RCC 7860 (cell line): ENCODE measurements at regions not wholly inside any gene's neighbourhood (a gene's known extent, or its start where the extent isn't known, plus 50 kb on each side); places are given as distances from the start of the nearest gene placed in this dataset.

Experiments used
- DNase-seq: peaks from one replicate; pipeline ENCODE4 v3.0.0-alpha.2; 2015; ENCODE audit warnings: low spot score
- FAIRE-seq: peaks from 2 replicates; lab custom pipeline; 2012; peaks lifted over from hg19 to GRCh38; lab: Jason Lieb, UNC

DNA sequence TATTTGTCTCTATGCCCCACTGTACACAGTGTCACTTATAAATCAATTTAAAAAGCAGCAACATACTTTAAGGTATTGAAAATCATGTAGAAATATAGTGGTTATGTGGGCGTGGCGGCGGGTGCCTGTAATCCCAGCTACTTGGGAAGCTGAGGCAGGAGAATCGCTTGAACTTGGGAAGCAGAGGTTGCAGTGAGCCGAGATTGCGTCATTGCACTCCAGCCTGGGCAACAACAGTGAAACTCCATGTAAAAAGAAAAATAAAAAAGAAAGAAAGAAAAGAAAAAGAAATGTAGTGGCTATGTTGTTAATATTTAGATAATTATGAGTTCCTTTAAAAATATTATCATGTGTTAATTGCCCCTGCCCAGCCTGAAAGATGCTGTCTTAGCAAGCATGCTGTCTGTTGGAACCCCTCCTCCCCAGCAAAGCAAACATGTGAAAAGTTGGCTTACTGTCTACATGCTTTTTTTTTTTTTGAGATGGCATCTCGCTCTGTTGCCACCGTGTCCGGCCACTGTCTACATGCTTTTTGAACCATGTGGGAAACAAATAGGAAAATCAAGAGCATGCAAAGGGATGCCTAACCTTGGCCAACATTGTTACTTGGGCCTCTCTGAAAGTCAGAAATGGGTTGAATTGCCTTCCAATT, 151.4 kb upstream of the TSHZ2 start:
- FAIRE-seq (no peak), DNase-seq (no peak)

DNA sequence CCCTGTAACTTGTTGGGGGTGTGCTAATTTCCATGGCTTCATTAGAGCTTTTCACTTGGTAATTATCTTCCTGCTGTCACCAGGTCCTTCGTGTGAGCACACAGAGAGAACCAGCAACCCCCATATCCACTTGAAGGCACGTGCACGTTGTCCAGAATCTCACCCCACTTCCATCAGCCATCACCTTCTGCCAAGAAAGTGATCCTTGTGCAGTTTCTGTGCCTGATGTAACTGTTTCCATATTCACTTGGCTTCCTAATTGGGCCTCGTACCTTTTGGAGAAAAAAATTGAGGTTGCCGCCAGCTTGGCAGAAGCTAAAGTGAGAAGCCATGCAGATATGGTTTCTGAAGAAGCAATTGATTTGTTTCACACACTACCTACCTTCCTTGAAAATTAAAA, 153.7 kb upstream of the TSHZ2 start:
- FAIRE-seq = no peak

DNA sequence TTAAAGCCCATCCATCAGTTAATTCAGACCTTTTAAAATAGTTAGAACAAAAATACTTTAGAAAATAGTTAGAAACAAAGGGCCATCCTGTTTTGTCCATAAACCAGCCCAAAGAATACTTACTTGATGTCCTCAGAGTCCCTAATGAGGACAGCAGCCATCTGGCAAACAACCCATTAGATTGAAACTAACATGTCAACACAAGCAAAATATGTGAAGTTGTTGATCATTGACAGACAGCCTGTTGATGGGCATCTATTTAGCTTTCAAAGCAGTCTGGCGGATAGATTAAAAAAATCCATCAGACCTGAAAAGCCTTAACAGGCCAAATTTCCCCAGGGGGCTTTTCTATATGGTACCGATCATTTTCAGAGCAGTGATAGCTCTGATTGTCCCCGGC, 154.2 kb upstream of the TSHZ2 start:
- DNase-seq (no peak), FAIRE-seq (no peak)

More for the DNA sequence above, 153.7 kb upstream of the TSHZ2 start:
- DNase-seq = no peak

DNA sequence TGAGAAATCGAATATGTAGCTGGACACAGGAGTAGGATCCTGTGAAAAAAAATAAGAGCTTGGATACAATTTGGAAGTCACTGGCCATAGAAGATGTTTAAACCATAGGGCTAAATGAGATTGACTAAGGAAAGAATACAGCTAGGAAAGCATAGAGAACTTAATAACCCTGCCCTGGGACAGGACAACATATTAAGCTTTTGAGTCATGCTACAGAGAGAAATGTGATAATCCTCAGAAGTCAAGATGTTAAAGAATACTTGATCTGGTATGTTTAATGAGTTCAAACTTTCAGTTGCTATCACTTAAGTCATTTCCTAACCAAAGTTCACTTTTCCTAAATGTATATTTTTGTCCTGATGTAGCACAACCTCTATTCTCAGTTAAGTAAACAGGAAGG, 154.6 kb upstream of the TSHZ2 start:
- no peak for DNase-seq
- no peak for FAIRE-seq

DNA sequence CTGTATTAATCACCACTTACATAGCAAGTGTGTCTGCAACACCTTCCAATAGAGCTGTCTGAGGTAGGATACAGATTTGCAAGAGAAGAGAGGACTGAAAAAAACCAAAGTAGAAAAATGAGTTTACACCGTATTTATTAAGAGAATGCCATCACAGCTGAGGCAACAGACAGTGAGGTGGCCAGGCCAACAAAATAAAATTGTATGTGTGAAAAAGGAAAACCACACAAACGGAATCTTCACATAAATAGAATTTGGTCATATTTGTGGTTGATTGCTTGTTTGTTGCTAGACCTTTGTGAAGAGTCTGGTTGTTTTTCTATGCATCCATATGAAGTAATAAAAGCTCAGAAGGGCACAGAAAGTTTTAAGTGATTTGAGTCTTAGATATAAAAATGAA, 157.8 kb upstream of the TSHZ2 start:
- FAIRE-seq (no peak), DNase-seq (no peak)

DNA sequence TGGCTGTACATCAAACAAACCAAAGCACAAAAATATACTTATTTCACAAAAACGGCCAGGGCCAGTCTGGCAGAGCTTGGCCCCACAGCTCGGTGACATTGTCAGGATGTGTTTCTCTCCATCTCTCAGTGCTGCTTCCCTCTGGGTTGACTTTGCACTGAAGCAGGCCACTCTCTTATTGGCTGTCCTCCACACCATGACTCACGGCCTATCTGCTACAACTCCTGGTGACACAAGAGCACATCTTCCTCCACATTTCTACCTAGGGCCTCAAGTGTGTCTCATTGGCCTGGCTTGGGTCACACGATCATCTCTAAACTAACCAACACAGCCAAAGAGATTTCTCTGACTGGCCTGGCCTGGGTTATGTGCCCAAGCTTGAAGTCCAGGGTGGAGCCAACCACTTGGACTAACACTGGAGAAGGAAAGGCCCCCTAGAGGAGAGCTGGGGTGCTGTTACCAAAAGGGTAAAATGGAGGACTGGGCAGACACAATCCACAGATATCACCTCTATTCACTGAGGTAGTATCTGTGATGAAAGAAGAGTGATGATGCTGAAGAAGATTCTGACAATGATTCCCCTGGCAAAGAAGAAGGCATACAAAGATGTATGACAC, 159.8 kb upstream of the TSHZ2 start:
- FAIRE-seq = no peak
- DNase-seq = no peak

DNA sequence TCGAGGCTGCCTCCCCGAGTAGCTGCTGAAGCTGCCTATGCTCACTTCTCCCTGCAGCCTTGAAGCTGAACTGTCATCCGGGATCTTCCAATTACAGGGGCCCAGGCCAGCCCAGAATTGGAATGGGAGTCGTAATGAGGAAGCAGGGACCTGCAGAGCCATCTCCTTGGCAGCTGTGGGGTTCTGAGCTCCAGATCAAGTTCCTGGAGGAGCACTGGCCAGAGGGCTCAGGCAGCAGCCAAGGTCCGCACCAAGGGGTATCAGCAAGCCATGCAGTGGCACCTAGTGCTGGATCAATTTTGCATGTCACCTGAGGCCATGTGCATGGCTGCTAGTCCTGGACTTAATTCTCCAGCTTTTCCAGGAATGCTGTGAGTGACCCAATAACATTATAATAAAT, 163.2 kb upstream of the TSHZ2 start:
- FAIRE-seq = no peak
- no peak for DNase-seq

DNA sequence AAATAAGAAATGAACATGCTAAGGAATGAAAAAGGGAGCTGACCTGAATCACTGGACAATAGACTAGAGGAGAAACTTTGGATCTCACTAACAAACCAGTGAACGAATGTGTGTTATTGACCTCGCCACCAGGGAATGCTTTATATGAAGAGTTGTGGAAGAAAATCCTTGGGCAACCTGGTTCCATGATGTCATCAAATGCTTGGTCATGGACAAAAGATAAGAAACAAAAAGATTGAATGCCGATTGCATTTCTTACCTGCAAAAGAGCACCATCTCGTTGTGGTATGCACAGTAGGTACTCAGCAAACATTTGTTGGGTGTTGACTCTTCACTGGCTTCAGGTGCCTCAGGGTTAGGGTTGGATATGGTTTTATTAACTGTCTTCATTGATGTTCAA, 165.2 kb upstream of the TSHZ2 start:
- DNase-seq (no peak), FAIRE-seq (no peak)

DNA sequence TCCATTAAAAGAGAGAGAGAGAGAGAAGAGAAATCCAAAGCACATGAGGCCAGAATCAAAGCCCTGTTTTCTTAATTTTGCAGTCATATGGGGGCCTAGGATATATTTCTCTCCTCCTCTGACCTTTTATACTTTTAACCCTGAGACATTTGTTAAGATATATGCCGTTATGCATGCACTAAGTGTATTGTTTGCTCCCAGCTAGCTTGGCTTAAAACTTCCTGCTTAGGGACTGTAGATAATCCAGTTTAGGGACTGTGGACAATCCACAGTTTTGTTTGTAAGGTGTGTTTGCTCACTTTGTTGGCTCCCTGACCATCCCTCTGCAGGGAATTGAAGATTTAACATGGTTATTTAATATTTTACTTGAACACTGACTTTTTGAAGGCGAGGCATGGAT, 166.3 kb upstream of the TSHZ2 start:
- no peak for FAIRE-seq

DNA sequence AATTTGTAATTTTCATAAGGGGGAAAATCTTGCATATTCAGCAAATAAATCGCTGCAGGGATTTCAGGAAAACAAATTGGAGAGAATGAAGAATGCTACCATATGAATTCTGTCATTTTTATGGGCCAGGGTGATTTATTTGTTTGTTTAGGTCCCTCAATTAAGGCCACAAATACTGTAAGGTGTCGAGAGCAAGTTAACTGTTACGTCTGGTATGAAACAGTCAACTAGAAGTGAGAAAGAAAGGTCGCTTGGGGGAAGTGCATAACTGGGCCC, 166.9 kb upstream of the TSHZ2 start:
- FAIRE-seq = no peak

More for the DNA sequence above, 166.3 kb upstream of the TSHZ2 start:
- no peak for DNase-seq

DNA sequence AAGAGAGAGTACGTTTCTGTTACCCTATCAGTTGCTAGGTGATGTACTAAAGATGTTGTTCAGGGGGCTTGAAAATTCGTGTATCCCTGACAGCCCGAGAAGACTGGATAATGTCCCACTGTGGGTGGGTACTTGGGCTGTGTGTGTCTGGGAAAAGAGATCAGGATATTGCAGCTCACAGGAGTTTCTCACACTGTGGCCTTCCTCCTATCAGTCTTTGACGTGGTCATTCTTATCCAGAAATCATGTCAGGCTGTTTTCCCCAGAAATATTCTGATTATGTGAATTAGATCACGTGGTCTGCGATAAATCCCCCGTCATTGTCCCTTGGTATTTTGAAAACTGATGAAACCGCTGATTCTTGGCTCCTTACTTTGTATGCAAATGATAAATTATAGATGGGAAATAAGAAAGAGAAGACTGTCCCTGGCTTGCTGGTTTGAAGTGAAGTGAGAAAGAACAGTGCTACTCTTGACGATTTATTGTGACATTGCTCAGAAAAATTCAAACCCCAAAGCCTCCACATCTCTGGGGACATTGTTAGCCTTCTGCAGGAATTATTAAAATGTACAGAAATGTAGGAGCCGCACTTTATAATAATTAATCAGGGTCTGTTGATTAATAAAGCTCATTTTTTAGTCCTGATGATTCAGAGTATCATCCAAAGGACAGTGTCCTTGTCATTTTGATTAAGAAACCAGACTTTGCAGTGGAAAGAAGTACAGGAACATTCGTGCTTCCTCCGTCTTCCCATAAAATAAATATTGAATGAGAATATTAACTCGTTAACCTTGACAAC, 167.5 kb upstream of the TSHZ2 start:
- DNase-seq (no peak), FAIRE-seq (no peak)

More for the DNA sequence above, 166.9 kb upstream of the TSHZ2 start:
- no peak for DNase-seq

DNA sequence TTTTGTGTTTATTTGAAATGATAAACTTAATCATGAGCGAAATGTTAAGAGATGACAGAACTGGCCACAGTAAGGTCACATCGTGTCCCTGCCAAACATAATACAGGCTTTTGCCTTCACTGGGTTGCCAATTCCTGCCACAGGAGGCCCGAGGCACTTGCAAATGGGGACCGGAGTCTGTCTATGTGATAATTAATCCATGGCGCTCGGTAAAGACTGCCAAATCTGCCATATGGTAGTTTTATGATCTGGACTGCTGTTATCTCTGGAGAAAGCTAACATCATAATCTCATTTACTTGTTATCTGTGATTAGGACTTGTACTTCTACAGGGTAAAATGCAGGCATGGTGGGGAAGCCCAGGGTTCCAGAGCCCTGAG, 170.5 kb upstream of the TSHZ2 start:
- FAIRE-seq (no peak), DNase-seq (no peak)

DNA sequence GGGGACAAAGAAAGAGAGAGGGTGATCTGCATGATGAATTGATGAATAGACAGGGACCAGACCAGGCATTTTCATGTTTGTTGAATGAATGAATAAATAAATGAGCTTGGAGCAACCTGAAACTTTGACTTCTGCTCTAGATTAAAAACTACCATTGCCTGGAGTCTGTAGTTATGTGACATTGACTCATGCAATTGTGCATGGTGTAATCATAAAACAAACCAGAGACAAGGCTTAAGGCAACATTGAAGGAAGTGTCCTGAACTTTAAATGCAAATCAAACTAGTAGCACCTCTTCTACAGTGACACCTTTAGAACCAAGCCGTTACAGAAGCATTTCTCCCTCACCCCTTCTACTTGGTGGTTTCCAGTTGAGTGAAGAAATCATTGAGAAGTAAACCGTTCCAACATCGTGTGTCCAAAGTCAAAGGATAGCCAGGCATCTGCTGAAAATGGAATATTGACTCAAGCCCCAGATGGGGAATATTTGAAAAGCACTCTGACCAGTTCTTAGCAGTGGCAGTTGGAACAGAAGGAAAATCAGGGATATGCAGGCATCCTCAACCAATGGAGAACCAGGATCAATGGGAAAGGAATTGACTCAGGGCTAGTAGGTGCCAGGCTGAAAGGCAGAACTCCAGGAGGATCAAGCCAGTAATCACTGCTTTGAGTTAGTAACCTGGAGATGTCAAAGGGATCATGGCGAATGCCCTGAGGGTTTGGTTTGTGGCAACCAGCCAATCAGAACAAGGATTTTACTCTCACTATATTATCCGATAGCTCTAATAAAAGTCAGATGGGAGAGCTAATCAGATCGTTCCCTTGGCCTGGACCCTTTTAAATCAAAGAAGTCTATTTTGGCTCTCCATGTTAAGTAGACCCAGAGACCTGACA, 171.2 kb upstream of the TSHZ2 start:
- no peak for FAIRE-seq
- no peak for DNase-seq

DNA sequence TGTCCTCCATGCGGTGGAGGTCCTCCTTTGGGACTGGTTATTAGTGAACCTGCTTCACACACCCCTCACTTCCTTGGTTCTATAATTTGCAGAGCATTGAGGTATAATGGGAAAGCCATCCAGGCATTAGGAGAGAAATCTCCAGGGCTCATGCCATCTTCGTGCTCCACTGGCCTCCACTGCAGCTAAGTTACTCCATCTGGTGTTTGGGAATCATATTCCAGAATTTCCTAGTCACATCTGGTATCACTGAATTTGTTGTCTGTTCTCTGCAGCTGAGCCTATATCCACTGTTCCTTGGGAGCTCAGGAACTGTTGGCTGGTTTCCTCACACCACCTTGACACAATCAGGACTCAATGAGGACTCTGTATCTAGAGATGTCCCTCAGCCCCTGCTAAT, 173.0 kb upstream of the TSHZ2 start:
- FAIRE-seq (no peak), DNase-seq (no peak)

DNA sequence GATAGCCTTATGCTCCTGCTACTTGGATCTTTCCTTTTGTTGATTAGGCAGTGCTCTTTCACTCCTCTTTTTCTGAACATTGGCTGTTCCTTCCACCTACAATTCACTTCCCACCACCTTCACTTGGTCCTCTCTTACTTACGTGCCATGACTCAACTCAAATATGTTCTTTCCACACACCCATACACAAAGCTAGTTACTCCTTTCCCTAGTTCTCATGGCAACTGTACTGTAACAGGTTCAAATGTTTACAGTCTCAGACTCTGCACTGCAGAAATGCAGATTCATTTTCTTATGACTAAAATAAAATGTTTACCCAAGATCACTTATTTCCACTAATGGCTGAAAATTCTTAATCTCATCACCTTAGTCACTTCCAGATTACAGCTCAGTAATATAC, 174.0 kb upstream of the TSHZ2 start:
- no peak for DNase-seq
- no peak for FAIRE-seq

DNA sequence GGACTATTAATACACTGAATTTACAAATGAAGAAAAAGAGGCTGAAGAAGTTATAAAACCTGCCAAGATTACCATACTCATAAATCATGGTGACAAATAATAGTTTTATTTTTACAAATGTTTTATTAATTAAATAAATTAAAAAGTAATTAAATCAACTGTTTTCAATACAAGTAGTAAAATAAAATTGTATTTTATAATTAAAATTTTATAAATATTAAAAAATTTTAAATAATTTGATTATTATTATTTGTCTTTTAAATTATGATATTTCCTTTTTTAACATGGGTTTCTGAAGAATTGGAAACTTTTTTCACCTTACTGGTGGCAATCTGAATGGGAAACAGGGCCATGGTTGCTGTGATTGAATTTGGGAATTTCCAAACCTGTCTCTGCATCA, 177.3 kb upstream of the TSHZ2 start:
- peak; percentile 84 for FAIRE-seq

DNA sequence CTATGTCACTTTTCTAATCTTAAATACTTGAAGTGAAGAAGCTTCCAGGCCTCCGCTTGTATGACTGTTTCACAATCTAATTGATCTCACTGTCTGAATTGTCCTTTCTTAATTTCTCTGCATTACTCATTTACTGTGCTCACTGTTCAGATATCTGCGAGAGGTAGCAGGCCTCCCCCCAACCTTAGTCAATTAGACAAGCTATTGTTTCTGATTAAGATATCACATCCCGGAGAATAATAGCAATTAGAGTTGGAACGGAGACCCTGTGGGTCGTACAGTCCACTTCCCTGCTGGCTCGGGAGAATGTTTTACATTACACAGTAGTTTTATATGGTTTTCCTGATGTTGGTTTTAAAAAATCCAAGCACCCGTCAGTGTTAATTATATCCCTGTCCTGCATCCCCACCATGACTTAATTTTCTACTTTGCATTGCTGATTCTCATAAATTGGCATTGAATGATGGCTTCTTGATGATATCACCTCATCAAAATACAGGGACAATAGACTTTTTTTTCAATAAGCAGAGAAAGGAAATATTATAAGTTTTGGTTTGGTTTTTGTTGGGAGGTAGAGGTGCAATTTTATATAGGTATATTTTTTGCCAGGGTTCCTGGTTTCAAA, 178.7 kb upstream of the TSHZ2 start:
- no peak for FAIRE-seq
- DNase-seq = no peak

More for the DNA sequence above, 177.3 kb upstream of the TSHZ2 start:
- DNase-seq = no peak

DNA sequence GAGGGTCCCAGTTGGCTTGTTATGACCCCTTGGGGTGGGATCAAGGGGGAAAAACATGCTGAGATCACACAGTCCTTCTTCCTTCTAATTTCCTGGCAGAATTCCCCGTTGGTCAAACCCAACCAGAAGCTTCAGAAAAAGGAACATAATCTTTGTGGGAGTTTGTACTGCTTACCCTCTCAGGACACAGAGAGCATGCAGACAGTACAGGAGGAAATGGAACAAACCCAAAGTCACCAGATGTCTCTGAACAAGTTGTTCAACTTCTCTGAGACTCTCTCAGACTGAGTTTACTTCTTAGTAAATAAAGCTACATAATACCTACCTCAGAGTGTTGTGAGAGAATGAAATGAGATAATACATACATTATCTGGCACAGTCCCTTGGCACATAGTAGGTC, 181.1 kb upstream of the TSHZ2 start:
- no peak for FAIRE-seq
- no peak for DNase-seq

DNA sequence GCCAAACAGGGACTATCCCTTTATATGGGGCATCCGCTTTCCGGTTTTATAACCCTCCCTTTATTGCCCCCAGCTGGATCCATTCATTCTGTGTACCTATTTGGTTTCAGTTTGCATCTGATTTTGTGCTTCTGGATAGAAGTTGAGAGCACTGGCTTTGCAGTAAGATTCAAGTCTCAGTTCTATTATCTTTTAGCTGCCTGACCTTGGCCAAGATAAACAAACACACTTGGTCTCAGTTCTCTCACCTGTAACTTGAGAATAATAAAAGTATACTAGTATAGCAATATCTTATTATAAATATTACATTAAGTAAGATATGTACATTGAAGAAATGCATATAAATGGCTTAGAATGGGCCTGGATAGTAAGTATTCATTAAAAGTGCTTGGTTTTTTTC, 182.4 kb upstream of the TSHZ2 start:
- DNase-seq (no peak), FAIRE-seq (no peak)

DNA sequence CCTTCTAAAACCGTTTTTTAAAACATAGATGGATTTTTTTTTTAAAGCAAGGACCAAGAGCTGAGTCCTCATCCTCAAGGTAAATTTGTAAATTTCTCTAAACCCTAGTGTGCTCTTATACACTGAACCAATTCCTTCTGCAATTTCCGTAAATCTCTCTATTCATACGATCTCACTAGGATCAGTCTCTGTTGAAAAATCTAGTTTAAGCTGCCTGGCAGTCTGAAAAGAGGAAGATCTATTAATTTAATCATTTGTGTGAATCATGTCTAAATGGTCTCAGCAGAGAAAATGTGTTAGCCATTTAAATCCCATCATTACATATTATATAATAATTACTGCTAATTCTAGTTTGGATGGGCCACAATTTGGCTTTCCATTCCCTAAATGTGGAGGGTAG, 184.2 kb upstream of the TSHZ2 start:
- DNase-seq = no peak
- FAIRE-seq = no peak

DNA sequence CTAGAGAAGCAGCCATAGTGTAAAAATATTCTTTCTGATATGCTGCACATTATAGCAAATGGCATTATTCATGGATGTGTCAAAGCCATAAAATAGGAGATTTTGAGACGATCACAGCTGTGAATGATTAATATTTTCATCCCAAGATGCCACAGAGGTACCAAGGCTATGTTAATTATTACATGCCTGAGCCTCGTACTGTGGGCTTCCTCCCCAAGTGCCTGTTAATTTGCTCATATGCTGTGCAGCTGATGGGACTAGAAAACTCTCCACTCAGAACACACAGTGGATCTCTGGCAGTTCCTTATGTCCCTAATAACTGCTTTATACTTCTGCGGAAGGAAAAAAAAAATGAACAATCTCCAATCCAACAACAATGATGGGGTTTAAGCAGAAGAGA, 184.9 kb upstream of the TSHZ2 start:
- no peak for DNase-seq
- FAIRE-seq = no peak
